HEK293 (cell line): ENCODE measurements at regions not wholly inside any gene's neighbourhood (a gene's known extent, or its start where the extent isn't known, plus 50 kb on each side); places are given as distances from the start of the nearest gene placed in this dataset.

Source experiments
- CTCF ChIA-PET: fragments of 350-600 bp; formaldehyde crosslinking; extraction: SDS; loops from one replicate; lab custom pipeline; 2021; ENCODE audit warnings: antibody characterized with exemption; lab: Yijun Ruan, JAX
- POLR2A ChIA-PET: fragments of 300-600 bp; formaldehyde crosslinking; extraction: SDS; loops from one replicate; lab custom pipeline; 2020; ENCODE audit warnings: antibody characterized with exemption, inconsistent platforms; lab: Yijun Ruan, JAX
- H3K27ac ChIP-seq: fragments of 200-500 bp; sonication (Bioruptor generic); 2 replicates; pipeline ENCODE4 v1.5.1; 2014; ENCODE audit warnings: low read depth, low read length, control low read depth, inconsistent platforms; ENCODE audit errors: extremely low read depth
- H3K36me3 ChIP-seq, 2 experiments: fragments of 200-500 bp in 1 of 2; sonication (Bioruptor generic) in 1 of 2; 1 replicate in 1 of 2; 2 replicates in 1 of 2; pipeline ENCODE4 v1.5.1; 2014 to 2017; ENCODE audit warnings: inconsistent platforms in 2 of 2, low read length in 2 of 2; ENCODE audit not compliant: control insufficient read depth in 2 of 2, insufficient read depth in 1 of 2
- H3K4me1 ChIP-seq: fragments of 200-500 bp; sonication (Bioruptor generic); 2 replicates; pipeline ENCODE4 v1.5.1; 2014; ENCODE audit warnings: mild to moderate bottlenecking, low read length, inconsistent platforms; ENCODE audit not compliant: control insufficient read depth, insufficient read depth
- H3K4me3 ChIP-seq: 2 replicates; pipeline ENCODE4 v1.5.1; 2011; ENCODE audit warnings: low read depth, mild to moderate bottlenecking, control low read depth, low read length, moderate library complexity
- H3K9me3 ChIP-seq: fragments of 200-500 bp; sonication (Bioruptor generic); 2 replicates; pipeline ENCODE4 v1.5.1; 2014; ENCODE audit warnings: low read depth, low read length, inconsistent platforms; ENCODE audit not compliant: control insufficient read depth, insufficient read depth
- EGR2 ChIP-seq: fragments of 450-650 bp; formaldehyde crosslinking; IDR thresholded peaks from 2 replicates; pipeline ENCODE4 v1.5.1; 2016; ENCODE audit warnings: low read depth, missing biosample characterization, missing genetic modification characterization
- OVOL3 ChIP-seq: fragments of 450-650 bp; formaldehyde crosslinking; IDR thresholded peaks from 2 replicates; pipeline ENCODE4 v1.5.1; 2016; ENCODE audit warnings: missing biosample characterization, missing genetic modification characterization
- PRDM1 ChIP-seq: fragments of 450-650 bp; formaldehyde crosslinking; IDR thresholded peaks from 2 replicates; pipeline ENCODE4; 2016; ENCODE audit warnings: missing biosample characterization, missing genetic modification characterization
- WT1 ChIP-seq: fragments of 450-650 bp; formaldehyde crosslinking; IDR thresholded peaks from 2 replicates; pipeline ENCODE4 v1.5.1; 2016; ENCODE audit warnings: missing biosample characterization, missing genetic modification characterization
- ZFHX2 ChIP-seq: fragments of 450-650 bp; formaldehyde crosslinking; conservative IDR thresholded peaks from 2 replicates; pipeline ENCODE4 v1.5.1; 2016; ENCODE audit warnings: missing biosample characterization, missing genetic modification characterization
- ZNF121 ChIP-seq: fragments of 450-650 bp; formaldehyde crosslinking; IDR thresholded peaks from 2 replicates; pipeline ENCODE4 v1.5.1; 2016; ENCODE audit warnings: missing biosample characterization, missing genetic modification characterization
- ZNF132 ChIP-seq: fragments of 450-650 bp; formaldehyde crosslinking; IDR thresholded peaks from 2 replicates; pipeline ENCODE4 v1.5.1; 2017; ENCODE audit warnings: missing biosample characterization, missing genetic modification characterization, borderline replicate concordance
- ZNF16 ChIP-seq: fragments of 450-650 bp; formaldehyde crosslinking; IDR thresholded peaks from 2 replicates; pipeline ENCODE4 v1.5.1; 2016; ENCODE audit warnings: low read depth, missing biosample characterization, missing genetic modification characterization
- ZNF248 ChIP-seq: fragments of 450-650 bp; formaldehyde crosslinking; IDR thresholded peaks from 2 replicates; pipeline ENCODE4 v1.5.1; 2017; ENCODE audit warnings: missing biosample characterization, missing genetic modification characterization
- ZNF302 ChIP-seq: fragments of 450-650 bp; formaldehyde crosslinking; IDR thresholded peaks from 2 replicates; pipeline ENCODE4 v1.5.1; 2016; ENCODE audit warnings: missing biosample characterization, missing genetic modification characterization, low read depth
- ZNF324 ChIP-seq: fragments of 450-650 bp; formaldehyde crosslinking; IDR thresholded peaks from 2 replicates; pipeline ENCODE4 v1.5.1; 2016; ENCODE audit warnings: missing biosample characterization, missing genetic modification characterization
- ZNF37A ChIP-seq: fragments of 450-650 bp; IDR thresholded peaks from 2 replicates; pipeline ENCODE4 v1.5.1; 2018; ENCODE audit warnings: missing biosample characterization, missing genetic modification characterization
- ZNF423 ChIP-seq: fragments of 450-650 bp; formaldehyde crosslinking; IDR thresholded peaks from 2 replicates; pipeline ENCODE4 v1.5.1; 2016; ENCODE audit warnings: missing biosample characterization, missing genetic modification characterization
- ZNF449 ChIP-seq: fragments of 450-650 bp; formaldehyde crosslinking; IDR thresholded peaks from 2 replicates; pipeline ENCODE4 v1.5.1; 2017; ENCODE audit warnings: missing biosample characterization, mild to moderate bottlenecking, missing genetic modification characterization, moderate library complexity
- ZNF473 ChIP-seq: fragments of 450-650 bp; formaldehyde crosslinking; IDR thresholded peaks from 2 replicates; pipeline ENCODE4 v1.5.1; 2017; ENCODE audit warnings: missing biosample characterization, missing genetic modification characterization
- ZNF639 ChIP-seq: fragments of 450-650 bp; formaldehyde crosslinking; IDR thresholded peaks from 2 replicates; pipeline ENCODE4 v1.5.1; 2016; ENCODE audit warnings: missing biosample characterization, missing genetic modification characterization
- ZNF747 ChIP-seq: fragments of 450-650 bp; formaldehyde crosslinking; IDR thresholded peaks from 2 replicates; pipeline ENCODE4 v1.5.1; 2016; ENCODE audit warnings: missing biosample characterization, missing genetic modification characterization
- ZNF777 ChIP-seq: fragments of 450-650 bp; formaldehyde crosslinking; IDR thresholded peaks from 2 replicates; pipeline ENCODE4 v1.5.1; 2017; ENCODE audit warnings: missing biosample characterization, missing genetic modification characterization, borderline replicate concordance
- ZNF830 ChIP-seq: fragments of 450-650 bp; IDR thresholded peaks from 2 replicates; pipeline ENCODE4 v1.5.0; 2018; ENCODE audit warnings: missing biosample characterization, missing genetic modification characterization, low read depth, mild to moderate bottlenecking, moderate library complexity
- ZSCAN16 ChIP-seq: fragments of 450-650 bp; formaldehyde crosslinking; IDR thresholded peaks from 2 replicates; pipeline ENCODE4 v1.5.1; 2016; ENCODE audit warnings: missing biosample characterization, missing genetic modification characterization
- ZSCAN23 ChIP-seq: fragments of 450-650 bp; formaldehyde crosslinking; IDR thresholded peaks from 2 replicates; pipeline ENCODE4 v1.5.1; 2016; ENCODE audit warnings: missing biosample characterization, missing genetic modification characterization
- TF ChIP-seq, protein P1 (sequence below): fragments of 450-650 bp; formaldehyde crosslinking; IDR thresholded peaks from 2 replicates; pipeline ENCODE4 v1.5.1; 2016; ENCODE audit warnings: missing biosample characterization, missing genetic modification characterization
- TF ChIP-seq, protein P2 (sequence below): fragments of 450-650 bp; formaldehyde crosslinking; IDR thresholded peaks from 2 replicates; pipeline ENCODE4 v1.5.1; 2016; ENCODE audit warnings: missing biosample characterization, missing genetic modification characterization

DNA sequence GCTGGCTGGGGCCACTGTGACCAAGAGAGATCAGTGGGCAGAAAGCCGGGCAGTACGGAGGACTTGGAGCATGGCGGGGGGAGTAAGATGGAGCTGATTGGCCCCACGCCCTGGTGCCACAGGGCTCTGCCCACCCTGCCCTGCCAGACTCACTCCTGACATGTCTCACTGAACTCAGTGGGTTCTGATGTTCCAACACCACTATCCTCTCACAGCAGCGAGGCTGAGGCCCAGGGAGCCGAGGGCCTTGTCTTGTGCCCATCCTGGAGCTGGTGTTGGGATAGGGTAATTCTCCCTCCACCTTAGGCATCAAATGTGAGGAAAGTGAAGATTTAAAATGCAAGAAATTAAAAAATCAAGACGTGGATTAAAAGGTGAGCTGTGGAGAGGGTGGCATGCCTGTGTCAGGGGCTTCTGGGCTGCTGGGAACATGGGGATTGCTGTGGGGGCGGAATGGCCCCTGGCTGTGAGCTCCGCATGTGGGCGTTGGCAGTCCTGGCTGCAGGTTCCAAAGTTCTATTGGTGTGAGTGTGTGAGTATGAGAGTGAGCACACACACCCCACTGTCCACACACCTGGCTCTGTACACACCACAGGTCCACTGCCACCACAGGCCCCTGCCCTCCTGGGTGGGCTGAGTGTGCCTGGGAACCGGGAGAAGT is 283.5 kb upstream of the HS6ST1 start:
- no peak for TF ChIP-seq ZNF423 (tag by site-specific recombination)
- TF ChIP-seq ZFHX2 (tag by site-specific recombination) = peak; percentile 67
- peak; percentile 44; the same call in 1 of the 2 replicates for TF ChIP-seq EGR2
- H3K9me3 ChIP-seq = no peaks in the 10 kb centered on the region
- H3K4me3 ChIP-seq = no peak overlapping the region
- ChIA-PET CTCF (no interaction called here), POLR2A (no interaction called here)
- no peak overlapping the region for H3K27ac ChIP-seq
- no peaks in the 10 kb centered on the region for H3K4me1 ChIP-seq
- H3K36me3 ChIP-seq = no peaks in the 10 kb centered on the region

- no peaks in the 10 kb centered on the region for H3K4me1 ChIP-seq
- POLR2A ChIA-PET = no interaction called here
- H3K36me3 ChIP-seq = no peaks in the 10 kb centered on the region
- TF ChIP-seq ZNF132 (tag by site-specific recombination) (no peak), ZFHX2 (tag by site-specific recombination) (0 out of 2 replicates have a peak, but pooled peaks have one; percentile 7), ZSCAN23 (tag by site-specific recombination) (no peak)
- TF ChIP-seq, protein P1, sequence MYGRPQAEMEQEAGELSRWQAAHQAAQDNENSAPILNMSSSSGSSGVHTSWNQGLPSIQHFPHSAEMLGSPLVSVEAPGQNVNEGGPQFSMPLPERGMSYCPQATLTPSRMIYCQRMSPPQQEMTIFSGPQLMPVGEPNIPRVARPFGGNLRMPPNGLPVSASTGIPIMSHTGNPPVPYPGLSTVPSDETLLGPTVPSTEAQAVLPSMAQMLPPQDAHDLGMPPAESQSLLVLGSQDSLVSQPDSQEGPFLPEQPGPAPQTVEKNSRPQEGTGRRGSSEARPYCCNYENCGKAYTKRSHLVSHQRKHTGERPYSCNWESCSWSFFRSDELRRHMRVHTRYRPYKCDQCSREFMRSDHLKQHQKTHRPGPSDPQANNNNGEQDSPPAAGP (tag by site-specific recombination) = no peak
- TF ChIP-seq, all 188 proteins: peak for 1
- H3K9me3 ChIP-seq = no peaks in the 10 kb centered on the region
- H3K27ac ChIP-seq = no peak overlapping the region
- CTCF ChIA-PET = no interaction called here
- no peak overlapping the region for H3K4me3 ChIP-seq
These were observed 284.0 kb upstream of the HS6ST1 start for GRCh38 chr2:128602699-128603101.

GRCh38 chr2:128603411-128603924 is 284.8 kb upstream of the HS6ST1 start:
- TF ChIP-seq ZNF747 (tag by site-specific recombination) (no peak), ZNF830 (tag by site-specific recombination) (no peak)
- ChIA-PET CTCF (no interaction called here), POLR2A (no interaction called here)
- H3K4me1 ChIP-seq = no peaks in the 10 kb centered on the region
- H3K9me3 ChIP-seq = no peaks in the 10 kb centered on the region
- no peak overlapping the region for H3K4me3 ChIP-seq
- no peaks in the 10 kb centered on the region for H3K36me3 ChIP-seq
- H3K27ac ChIP-seq = no peak overlapping the region

DNA sequence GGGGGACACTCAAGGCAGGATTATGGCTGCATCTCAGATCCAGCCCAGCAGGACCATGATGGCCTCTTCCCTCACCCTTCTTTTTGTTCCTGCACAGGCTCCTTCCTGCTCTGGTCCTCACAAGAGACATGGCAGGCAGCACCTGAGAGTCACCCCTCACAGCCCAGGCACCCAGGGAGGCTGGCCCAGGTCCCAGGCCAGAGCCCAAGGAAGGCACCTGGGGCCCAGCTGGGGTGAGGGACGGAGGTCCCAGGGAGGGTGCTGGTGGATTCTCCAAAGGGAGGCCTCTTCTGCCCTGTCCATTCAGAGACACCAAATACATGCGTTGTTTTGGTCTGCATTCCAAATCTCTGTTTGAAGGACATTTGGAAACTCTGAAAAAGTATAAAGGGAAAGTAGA is 285.4 kb upstream of the HS6ST1 start:
- Histone ChIP-seq H3K4me1 (no peaks in the 10 kb centered on the region), H3K36me3 (no peaks in the 10 kb centered on the region), H3K9me3 (no peaks in the 10 kb centered on the region), H3K27ac (no peak overlapping the region), H3K4me3 (no peak overlapping the region)
- ChIA-PET CTCF (interaction anchor here (0.6 kb wide), 1 partner anchor 1716 kb away, joined by 4 read pairs; no protein-coding TSS in a partner anchor), POLR2A (no interaction called here)
- no peak for TF ChIP-seq ZNF639 (tag by site-specific recombination)
- TF ChIP-seq ZNF449 (tag by site-specific recombination) = no peak
- TF ChIP-seq ZNF777 (tag by site-specific recombination) = no peak
- TF ChIP-seq ZNF16 (tag by site-specific recombination) = no peak
- no peak for TF ChIP-seq WT1 (tag by site-specific recombination)
- no peak for TF ChIP-seq ZNF121 (tag by site-specific recombination)
- no peak for TF ChIP-seq ZNF248 (tag by site-specific recombination)
- TF ChIP-seq PRDM1 (tag by site-specific recombination) = no peak
- no peak for TF ChIP-seq EGR2
- no peak for TF ChIP-seq ZNF324
- no peak for TF ChIP-seq ZNF302 (tag by site-specific recombination)
- TF ChIP-seq ZSCAN16 = no peak
- TF ChIP-seq, protein P2, sequence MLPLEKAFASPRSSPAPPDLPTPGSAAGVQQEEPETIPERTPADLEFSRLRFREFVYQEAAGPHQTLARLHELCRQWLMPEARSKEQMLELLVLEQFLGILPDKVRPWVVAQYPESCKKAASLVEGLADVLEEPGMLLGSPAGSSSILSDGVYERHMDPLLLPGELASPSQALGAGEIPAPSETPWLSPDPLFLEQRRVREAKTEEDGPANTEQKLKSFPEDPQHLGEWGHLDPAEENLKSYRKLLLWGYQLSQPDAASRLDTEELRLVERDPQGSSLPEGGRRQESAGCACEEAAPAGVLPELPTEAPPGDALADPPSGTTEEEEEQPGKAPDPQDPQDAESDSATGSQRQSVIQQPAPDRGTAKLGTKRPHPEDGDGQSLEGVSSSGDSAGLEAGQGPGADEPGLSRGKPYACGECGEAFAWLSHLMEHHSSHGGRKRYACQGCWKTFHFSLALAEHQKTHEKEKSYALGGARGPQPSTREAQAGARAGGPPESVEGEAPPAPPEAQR (tag by site-specific recombination) = no peak
- TF ChIP-seq ZNF37A (tag by site-specific recombination) = no peak
- no peak for TF ChIP-seq OVOL3
- TF ChIP-seq ZNF473 = no peak
